Mesendoderm (in vitro differentiated cells): ENCODE measurements at regions not wholly inside any gene's neighbourhood (a gene's known extent, or its start where the extent isn't known, plus 50 kb on each side); places are given as distances from the start of the nearest gene placed in this dataset.

Source experiments
- DNase-seq: peaks from one replicate; pipeline ENCODE4 v3.0.0; 2013
- H2AK5ac ChIP-seq: 2 replicates; pipeline ENCODE4 v1.6.1; 2013; ENCODE audit warnings: low read length, inconsistent platforms
- H2BK120ac ChIP-seq: 2 replicates; pipeline ENCODE4 v1.6.1; 2013; ENCODE audit warnings: low read depth, mild to moderate bottlenecking, low read length, moderate library complexity, mixed read lengths
- H2BK15ac ChIP-seq: replicated peaks from 2 replicates; pipeline ENCODE4 v1.6.1; 2013; ENCODE audit warnings: low read depth, mild to moderate bottlenecking, moderate library complexity
- H2BK5ac ChIP-seq: 2 replicates; pipeline ENCODE4 v1.6.1; 2013; ENCODE audit warnings: low read length, inconsistent platforms
- H3K18ac ChIP-seq: 2 replicates; pipeline ENCODE4 v1.6.1; 2013; ENCODE audit warnings: mild to moderate bottlenecking, low read length, mixed read lengths
- H3K23ac ChIP-seq: one replicate; pipeline ENCODE4 v1.6.1; 2013; ENCODE audit warnings: low read length
- H3K27ac ChIP-seq: 2 replicates; pipeline ENCODE4 v1.5.1; 2013; ENCODE audit warnings: low read depth, mild to moderate bottlenecking, inconsistent platforms, low read length, moderate library complexity
- H3K27me3 ChIP-seq: 2 replicates; pipeline ENCODE4 v1.6.1; 2013; ENCODE audit warnings: low read length, control low read depth, mild to moderate bottlenecking, inconsistent platforms; ENCODE audit not compliant: insufficient read depth, poor library complexity
- H3K36me3 ChIP-seq: 2 replicates; pipeline ENCODE4 v1.6.1; 2013; ENCODE audit warnings: low read length, inconsistent platforms; ENCODE audit not compliant: control insufficient read depth, insufficient read depth
- H3K4ac ChIP-seq: one replicate; pipeline ENCODE4 v1.6.1; 2013; ENCODE audit warnings: low read depth, mild to moderate bottlenecking, low read length, moderate library complexity
- H3K4me1 ChIP-seq: 2 replicates; pipeline ENCODE4 v1.6.1; 2013; ENCODE audit warnings: low read depth, low read length, inconsistent platforms; ENCODE audit not compliant: control insufficient read depth
- H3K4me2 ChIP-seq: 2 replicates; pipeline ENCODE4 v1.6.1; 2013; ENCODE audit warnings: low read length
- H3K4me3 ChIP-seq: 2 replicates; pipeline ENCODE4 v1.5.1; 2013; ENCODE audit warnings: mild to moderate bottlenecking, low read length
- H3K56ac ChIP-seq: one replicate; pipeline ENCODE4 v1.6.1; 2013; ENCODE audit warnings: low read length
- H3K79me1 ChIP-seq: 2 replicates; pipeline ENCODE4 v1.6.1; 2013; ENCODE audit warnings: low read length, inconsistent platforms
- H3K79me2 ChIP-seq: 2 replicates; pipeline ENCODE4 v1.6.1; 2013; ENCODE audit warnings: mild to moderate bottlenecking, low read length; ENCODE audit not compliant: control insufficient read depth, insufficient read depth
- H3K9ac ChIP-seq: 2 replicates; pipeline ENCODE4 v1.6.1; 2013; ENCODE audit warnings: low read length, inconsistent platforms
- H4K5ac ChIP-seq: one replicate; pipeline ENCODE4 v1.6.1; 2013; ENCODE audit warnings: low read length
- H4K8ac ChIP-seq: one replicate; pipeline ENCODE4 v1.6.1; 2013; ENCODE audit warnings: low read depth, mild to moderate bottlenecking, control low read depth, low read length, moderate library complexity
- WGBS: extraction: QIAGEN DNeasy Blood & Tissue Kit; methylation state at CpG from one replicate; pipeline ENCODE4 v1.1.7; 2013; ENCODE audit warnings: low lambda C conversion rate, missing lambda C conversion rate; ENCODE audit not compliant: insufficient coverage; ENCODE audit errors: extremely low coverage; 5-methylcytosine and 5-hydroxymethylcytosine counted together

DNA sequence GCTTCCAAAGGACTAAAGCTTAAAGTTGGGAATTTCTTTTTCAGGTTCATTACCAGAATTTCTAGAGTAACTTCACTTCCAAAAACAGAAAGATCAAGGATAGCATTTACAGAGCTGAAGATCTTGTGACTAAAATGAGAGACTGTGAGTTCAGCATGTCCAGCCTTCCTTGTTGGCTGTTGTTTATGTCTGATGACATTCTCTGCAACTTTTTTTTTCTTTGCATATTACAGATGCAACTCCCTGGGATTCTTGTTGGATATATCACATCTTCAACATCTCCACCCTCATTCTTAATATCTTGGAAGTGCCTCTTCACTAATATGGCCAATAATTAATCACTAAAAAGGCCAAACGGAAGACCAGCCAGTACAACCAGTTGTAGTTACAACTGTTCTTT is 86.2 kb upstream of the FRMD4B start:
- no peak overlapping the region for H4K8ac ChIP-seq
- no peak overlapping the region for H4K5ac ChIP-seq
- H3K18ac ChIP-seq: no peak overlapping the region
- no peak for DNase-seq
- no peak overlapping the region for H3K4me3 ChIP-seq
- WGBS: no CpG with 5 or more reads among the region's 1 CpG
- no peak overlapping the region for H3K4ac ChIP-seq
- H3K4me1 ChIP-seq: no peaks in the 10 kb centered on the region
- H3K36me3 ChIP-seq: no peaks in the 10 kb centered on the region
- H2BK120ac ChIP-seq: no peak overlapping the region
- H3K27me3 ChIP-seq: no peaks in the 10 kb centered on the region
- no peak overlapping the region for H3K27ac ChIP-seq
- no peak overlapping the region for H3K4me2 ChIP-seq
- no peaks in the 10 kb centered on the region for H3K79me2 ChIP-seq
- H3K79me1 ChIP-seq: no peaks in the 10 kb centered on the region
- no peak overlapping the region for H3K23ac ChIP-seq
- no peak overlapping the region for H2AK5ac ChIP-seq
- no peak overlapping the region for H3K56ac ChIP-seq
- no peak overlapping the region for H2BK15ac ChIP-seq
- H3K9ac ChIP-seq: no peak overlapping the region
- H2BK5ac ChIP-seq: no peak overlapping the region

DNA sequence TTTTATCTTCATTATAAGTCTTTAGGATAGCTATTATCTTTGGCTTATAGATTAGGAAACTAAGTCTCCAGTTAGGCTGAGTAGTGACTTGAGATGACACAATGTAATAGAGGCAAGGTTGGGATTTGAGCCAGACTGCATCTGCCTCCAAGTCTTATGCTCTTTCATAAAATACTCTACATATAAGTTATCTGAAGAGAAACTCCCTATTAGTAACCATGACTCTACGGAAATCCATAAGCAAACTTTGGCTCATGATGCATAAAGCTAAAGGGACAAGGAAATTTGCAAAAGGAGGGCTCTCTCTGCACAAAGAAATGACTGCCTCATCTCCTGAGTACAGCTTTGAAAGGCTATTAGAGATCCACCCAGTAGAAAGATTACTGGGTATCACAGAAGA is 77.6 kb upstream of the FRMD4B start:
- H3K4ac ChIP-seq: no peak overlapping the region
- no peaks in the 10 kb centered on the region for H3K79me2 ChIP-seq
- H2BK120ac ChIP-seq: no peak overlapping the region
- WGBS: no CpG with 5 or more reads among the region's 1 CpG
- no peak overlapping the region for H2AK5ac ChIP-seq
- no peaks in the 10 kb centered on the region for H3K79me1 ChIP-seq
- no peak for DNase-seq
- H3K56ac ChIP-seq: no peak overlapping the region
- no peak overlapping the region for H3K4me2 ChIP-seq
- H3K4me3 ChIP-seq: no peak overlapping the region
- H3K27ac ChIP-seq: no peak overlapping the region
- H2BK15ac ChIP-seq: no peak overlapping the region
- H3K27me3 ChIP-seq: no peaks in the 10 kb centered on the region
- no peak overlapping the region for H4K5ac ChIP-seq
- no peak overlapping the region for H2BK5ac ChIP-seq
- no peak overlapping the region for H4K8ac ChIP-seq
- no peak overlapping the region for H3K9ac ChIP-seq
- H3K23ac ChIP-seq: no peak overlapping the region
- no peaks in the 10 kb centered on the region for H3K36me3 ChIP-seq
- H3K18ac ChIP-seq: no peak overlapping the region
- no peaks in the 10 kb centered on the region for H3K4me1 ChIP-seq

DNA sequence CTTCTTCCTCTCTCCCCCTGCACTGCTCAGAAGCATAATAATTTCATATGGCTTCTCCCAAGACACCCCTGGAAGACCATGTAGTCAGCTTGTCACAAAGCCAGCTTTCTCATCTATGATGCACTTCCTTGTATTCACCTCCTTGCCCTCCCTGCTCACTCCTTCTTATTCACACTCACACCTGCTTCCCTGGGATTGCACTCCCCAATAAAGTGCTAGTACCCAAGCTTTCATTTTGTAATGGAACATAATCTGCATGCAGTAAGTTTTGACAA is 76.9 kb upstream of the FRMD4B start:
- no peak overlapping the region for H3K4me2 ChIP-seq

DNA sequence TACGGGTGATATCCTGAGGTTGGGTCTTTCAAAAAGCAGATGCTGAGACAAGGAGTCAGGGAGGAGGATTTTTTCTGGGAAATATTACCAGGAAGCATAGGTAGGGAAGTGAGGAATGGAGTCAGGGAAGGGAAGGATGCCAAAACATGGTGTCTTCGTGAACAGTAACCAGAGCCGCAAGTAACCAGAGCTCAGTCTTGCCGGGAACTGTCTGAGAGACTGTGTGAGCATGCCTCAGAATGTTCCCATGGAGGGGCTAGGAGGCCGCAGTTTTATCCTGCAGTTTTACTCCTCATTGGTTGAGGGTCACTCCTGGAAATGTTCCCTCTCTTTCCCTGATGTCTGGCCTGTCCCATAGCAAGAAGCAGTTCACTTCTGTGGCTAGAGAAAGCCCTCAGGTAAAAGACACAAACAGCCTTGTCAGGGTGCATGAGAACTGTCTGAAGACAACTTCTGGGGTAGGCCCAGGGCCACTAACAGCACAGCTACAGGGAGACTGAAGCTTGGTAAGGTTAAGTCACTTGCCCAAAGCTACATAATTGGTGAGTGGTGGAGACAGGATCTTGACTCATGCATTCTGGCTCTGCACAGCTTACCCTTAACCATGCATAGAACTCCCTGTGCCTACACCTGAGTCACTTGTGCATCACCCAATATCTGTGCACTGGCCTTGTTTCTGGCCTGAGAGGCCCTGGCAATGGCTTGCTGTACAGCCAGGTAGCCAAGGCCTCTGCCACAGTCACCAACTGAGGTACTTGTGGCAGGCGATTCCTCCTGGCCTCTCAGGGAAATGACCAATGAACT is 76.3 kb upstream of the FRMD4B start:
- H3K56ac ChIP-seq: no peak overlapping the region
- no peak overlapping the region for H2AK5ac ChIP-seq
- H3K4me3 ChIP-seq: no peak overlapping the region
- H3K27me3 ChIP-seq: no peaks in the 10 kb centered on the region
- H3K79me2 ChIP-seq: no peaks in the 10 kb centered on the region
- WGBS: no CpG with 5 or more reads among the region's 6 CpGs
- H2BK120ac ChIP-seq: no peak overlapping the region
- H3K4ac ChIP-seq: no peak overlapping the region
- H2BK15ac ChIP-seq: no peak overlapping the region
- no peak overlapping the region for H3K18ac ChIP-seq
- H2BK5ac ChIP-seq: no peak overlapping the region
- H4K5ac ChIP-seq: no peak overlapping the region
- H3K4me2 ChIP-seq: no peak overlapping the region
- H3K36me3 ChIP-seq: no peaks in the 10 kb centered on the region
- H3K27ac ChIP-seq: no peak overlapping the region
- H3K9ac ChIP-seq: no peak overlapping the region
- H3K4me1 ChIP-seq: no peaks in the 10 kb centered on the region
- H3K79me1 ChIP-seq: no peaks in the 10 kb centered on the region
- no peak for DNase-seq
- no peak overlapping the region for H3K23ac ChIP-seq
- no peak overlapping the region for H4K8ac ChIP-seq

More for the DNA sequence above, 76.9 kb upstream of the FRMD4B start:
- Histone ChIP-seq H2AK5ac (no peak overlapping the region), H3K36me3 (no peaks in the 10 kb centered on the region), H4K5ac (no peak overlapping the region), H3K4me1 (no peaks in the 10 kb centered on the region), H3K18ac (no peak overlapping the region), H3K56ac (no peak overlapping the region), H2BK5ac (no peak overlapping the region), H4K8ac (no peak overlapping the region), H3K4ac (no peak overlapping the region), H3K9ac (no peak overlapping the region), H2BK15ac (no peak overlapping the region), H3K27ac (no peak overlapping the region), H3K27me3 (no peaks in the 10 kb centered on the region), H3K79me1 (no peaks in the 10 kb centered on the region), H3K79me2 (no peaks in the 10 kb centered on the region), H3K23ac (no peak overlapping the region), H3K4me3 (no peak overlapping the region), H2BK120ac (no peak overlapping the region)
- DNase-seq: no peak

DNA sequence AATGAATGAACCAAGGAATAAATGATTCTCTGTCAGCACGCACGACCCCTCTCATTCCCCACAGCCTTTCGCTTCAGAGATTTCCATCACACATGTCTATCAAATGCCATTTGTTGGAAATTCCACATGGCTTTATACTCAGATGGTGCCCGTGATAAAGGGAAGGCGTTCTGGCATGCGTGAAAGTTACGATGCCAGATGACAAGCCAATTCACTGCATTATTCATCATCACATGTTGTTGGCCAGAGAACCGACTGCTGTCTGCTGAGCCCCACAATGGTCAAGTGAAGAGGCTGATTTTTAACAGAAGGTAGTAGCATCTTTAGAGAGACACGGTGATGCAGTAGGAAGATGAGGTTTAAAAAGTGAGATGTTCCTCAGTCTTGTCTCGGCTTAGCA is 74.1 kb upstream of the FRMD4B start:
- Histone ChIP-seq H3K4me1 (no peaks in the 10 kb centered on the region), H3K18ac (no peak overlapping the region), H3K4me2 (no peak overlapping the region), H3K27me3 (no peaks in the 10 kb centered on the region), H3K23ac (no peak overlapping the region), H3K79me2 (no peaks in the 10 kb centered on the region), H4K8ac (no peak overlapping the region), H2BK15ac (no peak overlapping the region), H3K36me3 (no peaks in the 10 kb centered on the region), H4K5ac (no peak overlapping the region), H3K56ac (no peak overlapping the region), H3K9ac (no peak overlapping the region), H3K27ac (no peak overlapping the region), H2BK120ac (no peak overlapping the region), H2BK5ac (no peak overlapping the region), H3K4me3 (no peak overlapping the region), H3K4ac (no peak overlapping the region), H3K79me1 (no peaks in the 10 kb centered on the region), H2AK5ac (no peak overlapping the region)
- peak; percentile 13 for DNase-seq
- WGBS: no CpG with 5 or more reads among the region's 10 CpGs

DNA sequence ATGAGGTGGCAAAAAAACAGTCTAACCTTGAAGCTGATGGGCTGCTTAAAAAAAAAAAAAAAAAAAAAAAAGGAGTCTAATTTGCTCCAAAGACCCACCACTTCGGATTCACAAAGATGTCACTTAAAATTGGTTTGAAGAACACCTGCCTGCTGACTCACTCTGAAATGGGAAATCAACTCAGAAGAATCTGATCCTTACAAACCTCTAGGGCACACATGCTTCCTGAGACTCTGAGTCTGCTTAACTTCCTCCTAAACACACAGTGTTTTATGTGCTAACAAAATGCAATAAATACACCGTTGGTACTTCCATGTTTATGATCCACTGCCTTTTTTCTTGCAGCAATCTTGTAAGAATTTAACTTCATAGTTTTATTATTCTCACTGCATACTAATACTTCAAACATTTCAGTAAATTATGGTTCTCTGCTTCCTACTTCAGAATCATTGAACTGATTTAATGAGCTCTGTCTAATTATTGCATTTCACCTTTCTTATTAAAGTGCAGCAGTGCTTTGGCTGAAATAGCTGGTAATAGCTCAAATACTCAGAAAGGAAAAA is 73.0 kb upstream of the FRMD4B start:
- H4K8ac ChIP-seq: no peak overlapping the region
- no peaks in the 10 kb centered on the region for H3K36me3 ChIP-seq
- no peak overlapping the region for H3K9ac ChIP-seq
- WGBS: no CpG with 5 or more reads among the region's 2 CpGs
- H3K27me3 ChIP-seq: no peaks in the 10 kb centered on the region
- no peak overlapping the region for H3K23ac ChIP-seq
- H2BK5ac ChIP-seq: no peak overlapping the region
- H3K56ac ChIP-seq: no peak overlapping the region
- H3K4me2 ChIP-seq: no peak overlapping the region
- H3K18ac ChIP-seq: no peak overlapping the region
- peak; percentile 7 for DNase-seq
- H3K79me1 ChIP-seq: no peaks in the 10 kb centered on the region
- no peak overlapping the region for H2BK15ac ChIP-seq
- H3K79me2 ChIP-seq: no peaks in the 10 kb centered on the region
- H3K4ac ChIP-seq: no peak overlapping the region
- H3K4me1 ChIP-seq: no peaks in the 10 kb centered on the region
- H2AK5ac ChIP-seq: no peak overlapping the region
- no peak overlapping the region for H3K4me3 ChIP-seq
- H3K27ac ChIP-seq: no peak overlapping the region
- no peak overlapping the region for H2BK120ac ChIP-seq
- H4K5ac ChIP-seq: no peak overlapping the region
